ENCODE measurements at regions not wholly inside any gene's neighbourhood (a gene's known extent, or its start where the extent isn't known, plus 50 kb on each side); places are given as distances from the start of the nearest gene placed in this dataset.

DNA sequence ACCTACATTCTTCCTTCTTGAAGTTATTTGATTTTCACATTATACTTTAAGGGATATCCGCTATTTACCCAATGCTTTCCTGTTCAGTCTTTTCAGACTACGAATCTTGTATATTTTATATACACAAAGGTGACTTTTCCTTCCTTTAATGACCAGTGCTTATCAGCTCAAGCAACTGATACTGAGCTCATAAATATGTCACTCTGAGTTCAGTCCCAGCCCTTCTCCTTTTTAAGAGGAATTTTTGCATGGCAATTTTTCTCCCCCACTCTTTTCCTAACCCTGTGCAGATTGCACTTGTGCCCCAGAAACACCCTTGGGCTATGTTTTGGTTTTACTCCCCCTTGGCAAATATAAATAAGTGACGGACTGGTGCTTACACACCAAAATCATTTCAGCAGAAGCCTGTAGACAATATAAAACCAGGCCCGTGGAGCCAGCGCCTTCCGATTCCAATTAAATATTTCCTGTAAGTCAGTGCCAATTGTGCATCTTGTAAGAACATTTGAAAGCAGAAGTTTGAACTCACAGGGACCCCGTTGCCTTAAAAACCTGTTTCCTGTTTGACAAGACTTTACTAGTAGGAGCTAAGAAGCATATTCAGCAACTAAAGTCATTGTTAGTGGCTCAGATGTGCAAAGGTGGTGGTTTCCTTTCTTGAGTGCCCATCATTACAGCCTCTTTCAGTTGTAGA lies 66.3 kb upstream of the GATA6 start:
- Histone ChIP-seq H3K9me3 (ENCODE audit: control insufficient read depth in 1 of 2, low read length in 2 of 2) (no peaks in the 10 kb centered on the region), H3K36me3 (ENCODE audit: control insufficient read depth in 1 of 2, insufficient read depth in 2 of 2, low read length in 2 of 2) (no peaks in the 10 kb centered on the region), H3K27me3 (ENCODE audit: low read depth, low read length) (no peaks in the 10 kb centered on the region), H3K4me3 (ENCODE audit: low read depth in 1 of 2, low read length in 2 of 2) (no peak overlapping the region), H3K4me1 (ENCODE audit: control insufficient read depth in 1 of 2, insufficient read depth in 2 of 2, low read length in 2 of 2) (peaks cover 5% of the 10 kb centered on the region in 2 donors), H3K27ac (ENCODE audit: low read length) (no peak overlapping the region)

DNA sequence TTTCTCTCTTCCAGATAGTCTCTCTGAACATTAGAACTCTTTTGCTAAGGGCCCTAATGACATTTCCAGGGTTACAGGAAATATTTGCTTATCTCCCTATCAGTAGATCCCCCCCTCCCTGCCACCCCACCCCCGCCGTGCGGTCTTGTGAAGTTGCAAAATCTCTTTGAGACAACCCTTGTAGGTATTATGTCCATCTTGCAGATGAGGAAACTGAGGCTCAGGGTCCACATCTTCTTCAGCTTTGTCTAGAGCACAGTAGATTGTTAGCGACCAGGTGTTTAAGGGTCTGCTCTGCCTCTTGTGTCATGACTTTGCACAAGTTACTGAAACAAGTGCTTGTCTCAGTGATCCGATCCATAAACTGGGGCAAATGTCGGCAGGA lies 65.8 kb upstream of the GATA6 start:
- peaks cover 2 to 5% of the 10 kb centered on the region in 2 donors for H3K4me1 ChIP-seq (ENCODE audit: control insufficient read depth in 1 of 2, insufficient read depth in 2 of 2, low read length in 2 of 2)
- H3K9me3 ChIP-seq (ENCODE audit: control insufficient read depth in 1 of 2, low read length in 2 of 2): no peaks in the 10 kb centered on the region
- H3K36me3 ChIP-seq (ENCODE audit: control insufficient read depth in 1 of 2, insufficient read depth in 2 of 2, low read length in 2 of 2): no peaks in the 10 kb centered on the region
- H3K27me3 ChIP-seq (ENCODE audit: low read depth, low read length): no peaks in the 10 kb centered on the region
- no peak overlapping the region for H3K27ac ChIP-seq (ENCODE audit: low read length)
- H3K4me3 ChIP-seq (ENCODE audit: low read depth in 1 of 2, low read length in 2 of 2): no peak overlapping the region

DNA sequence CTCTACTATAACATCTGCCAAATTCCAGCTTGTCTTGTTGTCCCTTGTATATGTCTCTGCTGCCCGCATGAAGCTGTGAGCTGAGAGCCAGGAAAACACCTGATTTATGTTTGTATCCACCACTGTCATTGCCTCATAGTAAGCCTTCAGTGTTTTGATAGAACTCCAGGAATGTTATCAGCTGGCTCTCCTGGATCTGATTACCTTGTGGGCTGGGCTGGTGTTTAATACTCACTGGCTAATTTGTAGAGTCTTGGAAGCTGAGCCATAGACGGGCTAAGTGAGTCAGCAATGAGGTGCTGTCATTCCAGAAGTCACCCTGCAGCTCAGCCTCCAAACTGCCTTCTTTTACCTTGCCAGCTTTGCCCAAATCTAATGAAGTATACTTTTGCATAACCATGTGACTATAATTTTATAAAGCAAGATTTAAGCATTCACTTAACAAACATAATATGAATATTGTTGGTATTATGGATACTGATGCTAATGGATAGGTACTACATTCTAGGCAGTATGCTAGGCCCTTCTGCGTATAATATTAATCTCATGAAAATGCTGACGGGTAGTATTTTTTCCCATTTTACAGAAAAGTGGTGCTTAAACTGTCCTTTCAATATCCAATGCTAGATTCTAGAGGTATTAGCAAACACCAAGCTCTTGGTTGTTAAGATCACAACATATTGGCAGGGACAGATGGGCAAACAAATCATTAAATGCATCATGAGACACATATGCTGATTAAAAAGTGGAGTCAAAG lies 62.7 kb upstream of the GATA6 start:
- Histone ChIP-seq H3K36me3 (ENCODE audit: control insufficient read depth in 1 of 2, insufficient read depth in 2 of 2, low read length in 2 of 2) (no peaks in the 10 kb centered on the region), H3K9me3 (ENCODE audit: control insufficient read depth in 1 of 2, low read length in 2 of 2) (no peaks in the 10 kb centered on the region), H3K4me3 (ENCODE audit: low read depth in 1 of 2, low read length in 2 of 2) (no peak overlapping the region), H3K27me3 (ENCODE audit: low read depth, low read length) (no peaks in the 10 kb centered on the region), H3K4me1 (ENCODE audit: control insufficient read depth in 1 of 2, insufficient read depth in 2 of 2, low read length in 2 of 2) (peaks cover 0 to 5% of the 10 kb centered on the region in 2 donors), H3K27ac (ENCODE audit: low read length) (no peak overlapping the region)

DNA sequence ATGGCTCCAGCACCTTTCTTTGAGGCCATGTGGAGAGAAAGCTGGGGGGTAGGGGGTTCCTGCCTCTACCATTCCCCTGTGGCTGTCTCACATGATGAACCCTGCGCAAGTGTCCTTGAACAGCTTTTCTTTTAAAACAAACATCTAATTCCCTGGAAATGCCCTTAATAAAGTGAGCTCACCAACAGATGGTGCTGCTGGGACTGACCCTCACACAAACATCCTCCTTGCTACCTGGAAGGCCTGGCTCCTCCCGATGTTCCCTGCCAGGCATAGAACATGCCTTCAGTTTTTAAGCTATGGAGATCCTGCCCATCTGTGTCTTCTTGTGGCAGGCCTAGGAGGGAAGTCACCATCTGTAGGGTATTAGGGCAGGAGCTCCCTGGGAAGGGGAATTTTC lies 60.7 kb upstream of the GATA6 start:
- no peaks in the 10 kb centered on the region for H3K27me3 ChIP-seq (ENCODE audit: low read depth, low read length)
- no peaks in the 10 kb centered on the region for H3K4me1 ChIP-seq (ENCODE audit: control insufficient read depth in 1 of 2, insufficient read depth in 2 of 2, low read length in 2 of 2)
- no peak overlapping the region for H3K4me3 ChIP-seq (ENCODE audit: low read depth in 1 of 2, low read length in 2 of 2)
- H3K9me3 ChIP-seq (ENCODE audit: control insufficient read depth in 1 of 2, low read length in 2 of 2): no peaks in the 10 kb centered on the region
- H3K27ac ChIP-seq (ENCODE audit: low read length): no peak overlapping the region
- no peaks in the 10 kb centered on the region for H3K36me3 ChIP-seq (ENCODE audit: control insufficient read depth in 1 of 2, insufficient read depth in 2 of 2, low read length in 2 of 2)

DNA sequence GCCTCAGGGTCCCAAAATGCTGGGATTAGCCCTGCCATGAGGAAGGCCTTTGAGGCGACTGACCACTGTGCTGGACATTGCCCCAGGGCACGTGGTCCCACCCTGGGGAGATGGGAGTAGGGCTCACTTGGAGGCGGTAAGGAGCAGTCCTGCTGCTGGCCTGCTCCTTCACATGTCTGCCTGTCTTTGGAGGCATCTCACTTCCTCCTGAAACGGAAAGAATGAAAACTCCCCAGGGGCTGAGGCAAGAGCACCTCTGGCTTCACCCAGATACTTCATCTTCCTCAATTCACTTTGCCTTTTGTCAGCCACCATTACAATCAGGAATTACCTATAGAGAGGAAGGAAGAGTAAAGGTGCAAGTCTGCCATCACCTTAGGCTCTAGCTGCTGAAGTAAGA lies 59.9 kb upstream of the GATA6 start:
- Histone ChIP-seq H3K9me3 (ENCODE audit: control insufficient read depth in 1 of 2, low read length in 2 of 2) (no peaks in the 10 kb centered on the region), H3K27ac (ENCODE audit: low read length) (no peak overlapping the region), H3K27me3 (ENCODE audit: low read depth, low read length) (no peaks in the 10 kb centered on the region), H3K4me1 (ENCODE audit: control insufficient read depth in 1 of 2, insufficient read depth in 2 of 2, low read length in 2 of 2) (no peaks in the 10 kb centered on the region), H3K36me3 (ENCODE audit: control insufficient read depth in 1 of 2, insufficient read depth in 2 of 2, low read length in 2 of 2) (no peaks in the 10 kb centered on the region), H3K4me3 (ENCODE audit: low read depth in 1 of 2, low read length in 2 of 2) (no peak overlapping the region)

DNA sequence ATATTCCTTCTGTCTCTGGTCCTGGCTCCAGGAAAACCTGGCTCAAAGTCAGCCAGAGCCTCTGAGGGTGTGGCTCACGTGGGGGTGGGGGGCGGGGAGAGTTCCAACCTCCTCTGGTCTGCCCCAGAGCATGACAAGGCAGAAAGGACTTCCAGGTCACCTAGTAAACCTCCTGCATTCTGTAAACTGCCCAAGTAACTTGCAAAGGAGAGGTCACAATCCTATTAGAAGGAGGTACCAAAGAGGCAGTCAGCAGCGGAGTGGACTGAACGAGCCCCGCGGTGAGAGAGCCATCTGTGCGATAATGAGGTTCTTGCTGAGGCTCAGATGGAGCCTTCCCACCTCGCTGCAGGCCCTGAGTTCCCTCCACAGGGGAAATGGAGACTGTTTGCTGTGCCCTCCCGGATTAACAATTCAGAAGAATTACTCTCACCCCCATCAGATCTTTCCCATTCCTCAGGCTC lies 58.9 kb upstream of the GATA6 start:
- no peaks in the 10 kb centered on the region for H3K36me3 ChIP-seq (ENCODE audit: control insufficient read depth in 1 of 2, insufficient read depth in 2 of 2, low read length in 2 of 2)
- H3K27ac ChIP-seq (ENCODE audit: low read length): no peak overlapping the region
- no peaks in the 10 kb centered on the region for H3K9me3 ChIP-seq (ENCODE audit: control insufficient read depth in 1 of 2, low read length in 2 of 2)
- no peak overlapping the region for H3K4me3 ChIP-seq (ENCODE audit: low read depth in 1 of 2, low read length in 2 of 2)
- no peaks in the 10 kb centered on the region for H3K27me3 ChIP-seq (ENCODE audit: low read depth, low read length)
- no peaks in the 10 kb centered on the region for H3K4me1 ChIP-seq (ENCODE audit: control insufficient read depth in 1 of 2, insufficient read depth in 2 of 2, low read length in 2 of 2)

DNA sequence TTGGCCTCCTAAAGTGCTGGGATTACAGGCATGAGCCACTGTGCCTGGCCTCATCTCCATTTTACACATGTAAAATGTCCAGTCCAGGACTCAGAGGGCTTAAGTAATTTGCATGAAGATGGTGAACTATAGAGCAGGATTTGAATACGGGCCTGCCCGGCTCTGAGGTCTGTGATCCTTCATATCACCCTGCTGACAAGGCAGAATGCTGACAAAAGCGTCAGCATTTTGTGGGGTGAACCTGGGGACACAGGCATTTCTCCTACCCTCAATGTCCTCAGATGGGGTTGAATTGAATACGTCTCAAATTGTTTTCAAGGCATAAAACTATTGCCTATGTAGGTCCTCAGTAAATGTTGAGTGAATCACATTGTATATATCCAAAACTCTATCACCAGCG lies 57.2 kb upstream of the GATA6 start:
- no peaks in the 10 kb centered on the region for H3K9me3 ChIP-seq (ENCODE audit: control insufficient read depth in 1 of 2, low read length in 2 of 2)
- no peak overlapping the region for H3K4me3 ChIP-seq (ENCODE audit: low read depth in 1 of 2, low read length in 2 of 2)
- no peaks in the 10 kb centered on the region for H3K36me3 ChIP-seq (ENCODE audit: control insufficient read depth in 1 of 2, insufficient read depth in 2 of 2, low read length in 2 of 2)
- no peak overlapping the region for H3K27ac ChIP-seq (ENCODE audit: low read length)
- H3K27me3 ChIP-seq (ENCODE audit: low read depth, low read length): no peaks in the 10 kb centered on the region
- H3K4me1 ChIP-seq (ENCODE audit: control insufficient read depth in 1 of 2, insufficient read depth in 2 of 2, low read length in 2 of 2): no peaks in the 10 kb centered on the region

DNA sequence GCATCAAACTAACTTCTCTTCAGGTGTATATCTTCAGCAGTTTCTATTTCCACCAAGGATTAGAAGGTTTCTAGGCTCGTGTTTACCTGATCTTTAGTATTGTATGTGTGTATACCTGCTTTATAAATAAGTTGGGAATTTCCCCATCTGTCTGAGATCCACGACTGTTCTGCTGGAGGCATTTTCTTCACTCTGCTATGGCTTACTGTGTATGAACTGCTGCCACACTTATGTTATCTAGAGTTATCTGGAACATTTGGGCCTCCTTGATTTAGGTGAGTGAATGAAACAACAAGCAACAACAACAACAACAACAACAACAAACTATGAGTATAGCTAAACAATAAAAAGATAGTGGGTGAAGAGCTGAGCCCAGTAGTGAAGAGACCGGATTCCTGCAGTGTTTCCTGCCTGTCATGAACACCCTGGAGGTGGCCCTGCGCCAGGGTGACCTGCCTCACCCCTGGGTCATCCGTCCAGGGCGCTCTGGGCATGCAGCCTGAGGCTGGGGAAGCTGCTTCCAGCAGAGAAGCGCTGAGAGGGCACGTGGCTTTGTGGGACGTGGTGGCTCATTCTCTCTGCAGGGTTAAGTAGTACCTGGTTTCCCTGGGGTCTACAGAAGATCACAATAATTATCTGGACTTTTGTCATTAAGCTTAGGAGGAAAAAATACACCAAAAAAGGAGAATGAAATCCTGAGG lies 56.1 kb upstream of the GATA6 start:
- Histone ChIP-seq H3K9me3 (ENCODE audit: control insufficient read depth in 1 of 2, low read length in 2 of 2) (no peaks in the 10 kb centered on the region), H3K36me3 (ENCODE audit: control insufficient read depth in 1 of 2, insufficient read depth in 2 of 2, low read length in 2 of 2) (no peaks in the 10 kb centered on the region), H3K4me3 (ENCODE audit: low read depth in 1 of 2, low read length in 2 of 2) (no peak overlapping the region), H3K27ac (ENCODE audit: low read length) (no peak overlapping the region), H3K4me1 (ENCODE audit: control insufficient read depth in 1 of 2, insufficient read depth in 2 of 2, low read length in 2 of 2) (no peaks in the 10 kb centered on the region), H3K27me3 (ENCODE audit: low read depth, low read length) (no peaks in the 10 kb centered on the region)

DNA sequence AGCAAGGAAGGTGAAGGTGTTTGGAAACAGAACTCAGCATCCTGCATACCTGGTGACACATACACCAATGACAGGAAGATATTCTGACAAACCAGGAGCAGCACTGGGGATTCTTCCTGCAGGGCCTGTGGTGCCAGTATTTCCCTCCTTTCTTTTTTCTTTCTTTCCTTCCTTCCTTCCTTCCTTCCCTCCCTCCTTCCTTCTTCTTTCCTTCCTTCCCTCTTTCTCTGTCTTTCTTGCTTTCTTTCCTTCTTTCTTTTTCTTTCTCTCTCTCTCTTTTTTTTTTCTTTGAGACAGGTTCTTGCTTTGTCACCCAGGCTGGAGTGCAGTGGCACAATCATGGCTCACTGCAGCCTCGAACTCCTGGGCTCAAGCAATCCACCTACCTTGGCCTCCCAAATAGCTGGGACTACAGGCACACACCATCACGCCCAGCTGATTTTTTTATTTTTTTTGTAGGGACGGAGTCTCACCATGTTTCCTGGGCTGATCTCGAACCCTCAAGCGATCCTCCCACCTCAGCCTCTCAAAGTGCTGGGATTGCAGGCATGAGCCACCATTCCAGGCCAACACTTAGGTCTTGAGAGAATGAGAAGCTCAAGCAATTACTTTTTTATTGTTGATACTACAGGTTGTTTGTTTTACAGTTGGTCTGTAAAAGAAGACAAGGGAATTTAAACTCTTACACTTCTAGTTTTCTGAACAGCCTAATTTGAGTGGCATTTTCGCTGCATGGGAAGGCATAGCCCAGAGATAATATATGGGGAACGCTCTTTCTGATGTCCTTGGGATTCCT lies 54.7 kb upstream of the GATA6 start:
- Histone ChIP-seq H3K4me1 (ENCODE audit: control insufficient read depth in 1 of 2, insufficient read depth in 2 of 2, low read length in 2 of 2) (no peaks in the 10 kb centered on the region), H3K36me3 (ENCODE audit: control insufficient read depth in 1 of 2, insufficient read depth in 2 of 2, low read length in 2 of 2) (no peaks in the 10 kb centered on the region), H3K4me3 (ENCODE audit: low read depth in 1 of 2, low read length in 2 of 2) (no peak overlapping the region), H3K27me3 (ENCODE audit: low read depth, low read length) (no peaks in the 10 kb centered on the region), H3K9me3 (ENCODE audit: control insufficient read depth in 1 of 2, low read length in 2 of 2) (no peaks in the 10 kb centered on the region), H3K27ac (ENCODE audit: low read length) (no peak overlapping the region)

DNA sequence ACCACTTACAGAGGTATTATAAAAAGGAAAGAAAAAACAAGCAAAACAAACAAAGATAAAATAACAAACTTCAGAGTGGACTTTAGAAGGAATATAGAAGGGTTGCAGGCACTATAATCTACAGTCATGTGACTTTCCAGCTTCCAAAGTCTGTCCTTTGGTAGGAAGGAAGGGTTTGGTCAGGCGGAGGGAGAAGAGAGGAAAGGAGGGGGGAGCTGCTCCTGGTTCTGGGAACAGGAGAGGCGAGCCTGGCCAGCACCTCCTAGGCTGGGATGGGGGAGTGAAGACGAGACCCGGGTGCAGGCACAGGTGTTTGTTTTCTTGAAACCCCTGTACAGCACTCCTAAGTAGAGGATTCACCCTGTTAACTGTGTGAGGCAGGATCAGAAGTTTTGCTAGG lies 53.8 kb upstream of the GATA6 start:
- H3K27ac ChIP-seq (ENCODE audit: low read length): no peak overlapping the region
- H3K9me3 ChIP-seq (ENCODE audit: control insufficient read depth in 1 of 2, low read length in 2 of 2): peaks cover 0 to 4% of the 10 kb centered on the region in 2 donors
- H3K4me3 ChIP-seq (ENCODE audit: low read depth in 1 of 2, low read length in 2 of 2): no peak overlapping the region

More for the DNA sequence above, 53.8 kb upstream of the GATA6 start:
- H3K4me1 ChIP-seq (ENCODE audit: control insufficient read depth in 1 of 2, insufficient read depth in 2 of 2, low read length in 2 of 2): no peaks in the 10 kb centered on the region
- no peaks in the 10 kb centered on the region for H3K36me3 ChIP-seq (ENCODE audit: control insufficient read depth in 1 of 2, insufficient read depth in 2 of 2, low read length in 2 of 2)
- no peaks in the 10 kb centered on the region for H3K27me3 ChIP-seq (ENCODE audit: low read depth, low read length)

All from muscle layer of duodenum (tissue), 2 donors.